ENCODE measurements at regions not wholly inside any gene's neighbourhood (a gene's known extent, or its start where the extent isn't known, plus 50 kb on each side); places are given as distances from the start of the nearest gene placed in this dataset.

DNA sequence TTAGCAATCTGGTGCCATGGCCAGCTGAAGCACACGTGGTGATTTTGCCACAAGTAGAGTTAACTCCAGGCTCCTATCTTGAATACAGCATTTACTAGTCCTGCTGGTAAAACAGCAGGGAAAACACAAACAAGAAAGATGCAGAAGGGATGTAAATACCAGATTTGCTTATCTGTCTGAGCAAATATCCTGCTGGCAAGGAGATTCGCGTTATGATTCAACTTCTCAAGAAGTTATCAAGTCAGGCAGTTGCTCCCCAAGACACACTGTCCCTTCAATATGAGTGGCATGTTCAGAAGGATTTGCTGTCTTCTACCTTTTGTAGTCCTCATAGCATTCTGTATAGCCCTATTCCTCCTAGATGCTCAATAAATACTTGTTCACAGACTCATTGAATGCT lies 171.2 kb upstream of the EGLN3 start:
- intact Hi-C loops (cut with DNase I): no loop called here
- DNase-seq: no peak

DNA sequence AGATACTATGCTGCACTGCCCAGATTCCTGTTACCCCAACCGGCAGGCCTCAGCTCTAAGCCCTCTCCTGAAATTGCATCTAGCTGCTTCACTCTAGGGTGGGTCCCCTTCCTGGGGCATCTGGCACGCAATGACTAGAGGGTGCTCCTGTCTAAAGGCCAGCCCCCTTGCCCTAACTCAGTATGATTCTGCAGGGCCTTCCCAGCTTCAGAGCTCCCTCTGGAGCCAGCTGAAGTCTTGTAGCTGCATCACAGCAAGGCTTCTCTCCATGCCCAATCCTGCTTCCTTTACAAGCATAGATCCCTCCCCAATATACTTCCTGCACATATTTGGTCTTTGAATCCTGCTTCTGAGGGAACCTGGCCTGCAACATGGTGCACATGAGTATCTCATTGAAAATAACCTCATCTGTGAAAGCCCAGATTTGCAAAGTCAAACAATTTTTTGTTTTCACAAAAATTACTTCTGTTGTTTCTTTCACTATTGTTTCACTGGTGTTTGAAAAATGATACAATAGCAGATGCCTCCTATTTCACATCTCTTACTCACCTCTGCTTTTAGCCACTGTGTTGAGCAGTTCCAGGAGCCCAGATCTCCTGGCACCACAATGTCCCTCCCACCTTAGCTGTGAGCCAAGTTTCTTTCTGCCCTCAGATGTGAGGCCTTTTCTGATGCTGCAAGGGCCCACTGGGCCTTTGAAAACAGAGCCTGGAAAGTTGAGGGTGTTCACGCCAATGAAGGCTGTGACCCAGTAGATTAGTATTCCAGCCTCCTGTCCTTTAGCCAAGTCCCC lies 169.5 kb upstream of the EGLN3 start:
- intact Hi-C loops (cut with DNase I): no loop called here

DNA sequence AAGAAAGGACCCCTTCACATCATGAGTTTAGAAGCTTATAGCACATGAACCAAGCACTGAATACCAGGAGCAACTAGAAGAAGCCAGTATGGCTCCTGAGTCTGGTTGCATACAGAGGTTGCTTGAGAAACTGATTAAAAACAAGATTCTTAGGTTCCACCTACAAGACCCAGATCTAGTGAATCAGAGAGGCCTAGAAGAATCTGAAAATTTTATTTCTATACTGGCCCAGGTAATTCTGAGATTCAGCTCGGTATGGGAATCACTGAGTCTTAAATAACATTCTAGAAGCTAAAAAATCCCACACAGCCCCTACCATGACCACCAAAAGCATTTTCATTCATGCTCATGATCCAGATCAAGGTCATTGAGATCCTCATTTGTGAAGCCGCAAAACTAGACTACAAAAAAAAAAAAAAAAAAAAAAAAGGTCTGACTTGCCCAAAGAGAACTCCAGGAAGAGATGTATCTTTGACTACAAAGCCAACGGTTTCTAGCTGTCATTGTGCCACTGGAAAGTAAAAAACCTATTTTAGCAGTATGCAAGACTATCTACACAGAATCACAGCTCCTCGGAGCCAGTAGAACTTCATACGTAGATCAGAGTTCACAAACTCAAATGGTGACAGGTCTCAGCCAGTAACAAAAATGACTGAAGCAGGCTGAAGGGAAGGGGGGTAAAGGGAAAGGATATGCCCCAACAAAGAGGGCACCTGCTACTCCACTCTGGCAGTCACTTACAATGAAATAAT lies 168.4 kb upstream of the EGLN3 start:
- intact Hi-C loops (cut with DNase I): no loop called here
- DNase-seq: no peak

More for the DNA sequence above, 169.5 kb upstream of the EGLN3 start:
- DNase-seq: no peak

DNA sequence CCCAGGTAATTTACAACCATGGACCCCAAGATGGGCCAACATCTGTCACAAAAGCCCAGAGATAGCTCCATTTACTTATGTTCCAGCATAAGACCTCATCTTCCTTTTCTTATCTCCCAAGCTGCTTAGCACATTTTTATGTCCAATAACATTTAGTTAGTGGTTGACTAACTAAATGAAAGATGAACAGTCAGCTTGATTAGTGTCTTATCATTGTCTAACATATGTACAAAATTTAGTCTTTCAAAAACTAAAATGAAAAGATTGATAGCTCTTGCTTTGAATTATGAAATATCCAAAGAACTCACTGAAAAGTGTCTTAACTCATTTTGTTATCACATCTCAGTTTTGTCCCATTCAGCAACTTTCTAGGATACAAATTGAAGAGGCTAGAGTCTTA lies 163.1 kb upstream of the EGLN3 start:
- no peak for DNase-seq
- intact Hi-C loops (cut with DNase I): no loop called here

DNA sequence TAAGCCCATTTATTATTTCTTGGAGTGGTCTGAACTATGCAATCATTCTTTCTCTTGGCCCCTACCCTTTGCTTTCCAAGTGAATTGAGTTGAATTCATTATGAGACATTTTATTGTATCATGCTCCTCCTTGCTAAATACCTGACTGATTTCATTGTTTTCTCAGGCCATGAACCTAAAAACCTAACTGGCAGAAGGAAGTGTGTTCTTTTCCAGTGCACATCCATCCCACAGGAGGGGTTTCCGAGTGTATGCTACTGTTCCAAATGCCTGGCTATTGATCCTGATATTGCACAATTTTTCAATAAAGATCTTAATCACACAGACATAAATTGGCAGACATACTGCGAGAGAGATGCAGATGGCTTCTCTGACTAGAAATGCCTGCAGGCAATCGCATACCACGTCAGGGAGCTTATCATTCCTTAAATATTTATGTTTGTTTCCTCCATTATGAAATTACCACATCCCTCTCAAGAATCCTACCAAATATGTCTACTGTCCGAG lies 162.2 kb upstream of the EGLN3 start:
- no peak for DNase-seq
- intact Hi-C loops (cut with DNase I): no loop called here

DNA sequence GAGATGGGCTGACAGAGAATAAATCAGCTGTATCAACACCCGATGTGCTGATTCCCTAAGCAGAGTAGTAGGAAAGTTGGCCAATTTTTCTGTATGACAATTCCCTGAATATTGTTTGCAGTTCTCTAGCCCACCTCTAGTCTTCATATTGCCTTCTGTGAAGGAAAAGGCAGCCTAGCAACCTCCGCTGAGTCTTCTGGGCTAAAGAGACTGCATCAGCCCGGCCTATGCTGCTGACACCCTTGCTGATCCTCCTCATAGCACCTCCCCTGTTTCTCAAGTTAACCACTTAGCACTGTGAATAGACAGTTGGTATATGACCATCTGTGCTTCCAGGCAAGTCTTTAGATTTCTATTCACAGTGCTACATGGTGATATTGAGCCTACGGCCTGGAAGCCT lies 161.1 kb upstream of the EGLN3 start:
- DNase-seq: no peak
- intact Hi-C loops (cut with DNase I): no loop called here

DNA sequence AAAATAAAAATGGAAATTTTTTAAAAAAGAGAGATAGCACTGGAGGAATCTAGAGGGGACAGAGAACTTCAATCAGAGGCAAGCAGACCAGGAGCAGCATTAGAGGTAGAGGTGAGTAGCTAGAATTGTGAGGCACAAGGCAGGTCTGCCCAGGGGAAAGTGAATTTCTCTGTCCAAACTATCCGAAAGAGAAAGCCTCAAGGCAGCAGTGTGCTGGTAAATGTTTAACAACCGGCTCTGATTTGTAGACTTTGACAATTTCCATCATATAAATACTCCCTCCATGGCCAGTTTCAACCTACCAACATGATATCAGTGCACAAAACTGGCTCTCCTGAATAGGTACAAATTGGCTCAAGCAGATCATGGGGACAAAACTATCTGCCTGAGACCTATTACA lies 160.6 kb upstream of the EGLN3 start:
- intact Hi-C loops (cut with DNase I): no loop called here
- no peak for DNase-seq

DNA sequence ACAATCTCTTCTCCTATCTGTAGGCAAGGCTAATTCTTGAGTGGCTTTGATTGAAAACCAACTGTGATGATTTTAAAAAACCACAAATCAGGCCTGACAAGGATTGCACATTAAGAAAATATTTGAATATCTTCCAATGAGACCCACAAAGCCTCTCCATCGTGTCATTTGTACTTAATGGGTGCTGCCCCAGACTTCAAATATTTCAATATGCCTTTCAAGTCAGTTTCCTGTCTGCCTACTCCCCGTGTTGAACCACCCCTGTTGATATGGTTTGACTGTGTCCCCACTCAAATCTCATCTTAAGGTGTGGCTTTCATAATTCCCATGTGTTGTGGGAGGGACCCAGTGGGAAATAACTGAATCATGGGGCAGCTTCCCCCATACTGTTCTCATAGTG lies 159.7 kb upstream of the EGLN3 start:
- no peak for DNase-seq
- intact Hi-C loops (cut with DNase I): no loop called here

DNA sequence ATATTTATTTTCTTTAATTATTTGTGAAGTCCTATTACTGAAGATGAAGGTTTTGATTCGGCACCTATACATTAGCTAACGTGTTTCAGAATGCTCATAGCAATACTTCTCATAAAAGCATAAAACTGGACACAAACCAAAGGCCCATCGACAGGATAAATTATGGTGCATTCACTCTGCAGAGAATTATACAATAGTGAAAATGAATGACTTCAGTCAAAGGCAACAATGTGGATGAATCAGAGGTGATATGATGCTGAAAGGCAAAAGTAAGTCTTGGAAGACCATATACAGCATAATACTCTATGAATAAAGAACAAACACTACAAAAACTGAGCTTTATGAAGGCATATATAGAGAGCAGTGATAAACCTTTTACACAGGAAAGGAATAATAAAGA lies 156.6 kb upstream of the EGLN3 start:
- DNase-seq: no peak
- intact Hi-C loops (cut with DNase I): no loop called here

DNA sequence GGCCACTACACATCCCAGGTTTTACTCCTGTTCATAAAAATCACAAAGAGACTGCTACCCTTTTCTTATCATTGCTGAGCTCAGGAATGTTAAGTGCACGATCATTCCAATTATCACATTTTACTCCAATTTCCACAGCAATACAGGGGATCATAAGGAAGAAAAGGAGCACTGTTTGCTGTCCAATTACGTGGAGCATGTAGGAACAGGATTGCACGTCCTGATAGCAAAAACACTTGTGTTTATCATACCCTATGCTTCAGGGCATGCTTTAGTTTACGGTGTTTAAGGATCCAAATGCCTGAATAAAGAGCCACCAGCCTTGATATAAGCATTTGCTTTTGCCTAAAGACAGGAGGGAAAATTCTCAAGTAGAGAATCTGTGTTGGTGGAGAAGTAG lies 155.4 kb upstream of the EGLN3 start:
- no peak for DNase-seq
- intact Hi-C loops (cut with DNase I): no loop called here

DNA sequence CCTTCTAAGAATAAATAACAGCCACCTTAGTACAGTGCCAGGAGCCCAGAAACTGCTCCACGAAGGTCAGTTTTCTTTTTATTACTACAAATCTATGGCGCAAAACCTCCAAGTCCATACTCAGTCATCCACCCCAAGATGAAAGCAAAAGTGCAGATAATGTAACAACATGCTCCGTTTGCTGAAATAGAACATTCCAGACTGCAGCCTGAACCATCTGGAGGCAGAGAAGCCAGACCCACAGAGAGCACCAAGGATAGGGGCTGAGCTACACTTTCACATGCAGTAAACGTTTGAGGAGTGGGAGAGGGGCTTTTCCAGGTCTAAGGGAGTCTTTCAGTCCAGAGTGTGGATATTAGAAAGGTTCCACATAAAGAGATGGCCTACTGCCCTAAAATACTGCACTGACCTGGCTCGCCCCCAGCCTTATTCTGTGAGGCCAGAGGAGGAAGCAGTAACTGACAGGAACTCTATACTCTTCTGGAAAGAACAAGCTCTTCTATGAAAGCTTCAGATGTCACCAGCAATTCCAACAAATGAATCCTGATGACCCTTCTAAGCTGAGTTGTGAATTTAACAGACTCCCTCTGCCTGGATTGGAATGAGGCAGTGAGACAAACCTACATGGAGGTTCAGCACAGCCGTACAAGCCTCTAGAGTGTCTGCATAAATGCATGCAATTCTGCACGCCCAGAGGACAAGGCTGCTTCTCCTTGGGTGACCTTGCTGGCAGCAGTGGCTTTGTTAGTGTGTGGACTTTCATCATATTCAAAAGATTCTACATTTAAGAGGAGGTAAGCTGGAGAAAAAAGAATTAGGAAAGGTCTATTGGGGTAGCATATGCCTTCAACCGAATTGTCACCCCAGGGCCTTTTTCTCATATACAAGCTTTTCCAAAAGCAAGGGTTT lies 153.9 kb upstream of the EGLN3 start:
- intact Hi-C loops (cut with DNase I): no loop called here
- DNase-seq: no peak

DNA sequence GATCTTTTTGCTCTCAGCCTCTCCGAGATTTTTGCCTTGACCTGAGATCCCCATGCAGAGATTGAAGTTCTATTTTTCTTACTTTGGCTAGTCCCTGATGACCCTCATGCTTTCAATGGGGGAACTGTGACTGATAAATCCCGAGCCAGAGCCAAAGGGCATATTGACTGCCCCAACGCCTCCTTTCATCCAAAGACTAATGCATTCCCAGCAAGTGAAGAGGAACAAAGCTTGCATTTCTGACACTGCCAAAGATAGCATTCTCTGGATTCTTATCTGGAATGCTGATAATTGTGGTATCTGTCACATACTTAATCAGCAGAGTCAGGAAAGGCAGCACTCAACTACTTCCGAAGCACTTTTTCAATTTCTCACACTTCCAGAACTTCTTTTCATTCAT lies 152.3 kb upstream of the EGLN3 start:
- intact Hi-C loops (cut with DNase I): no loop called here
- DNase-seq: no peak

DNA sequence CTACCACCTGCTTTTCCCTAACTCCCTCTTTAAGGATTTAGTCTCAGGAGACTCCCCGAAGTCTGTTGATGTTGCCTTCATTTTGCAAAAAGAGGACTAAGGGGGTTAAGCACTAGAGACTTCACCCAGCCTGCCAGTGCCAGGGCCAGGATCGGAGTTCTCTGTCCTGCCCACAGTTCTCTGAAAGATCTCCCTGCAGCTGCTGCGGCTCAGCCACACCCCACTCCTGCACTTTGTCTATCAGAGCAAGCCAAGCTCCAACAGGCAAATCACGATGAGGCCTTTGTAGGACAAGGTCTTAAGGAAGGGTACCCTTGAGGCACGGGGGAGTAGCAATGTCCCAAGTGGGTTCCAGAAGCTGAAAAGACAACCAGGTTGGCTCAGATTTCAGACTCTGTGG lies 148.8 kb upstream of the EGLN3 start:
- DNase-seq: no peak
- intact Hi-C loops (cut with DNase I): loop anchor here (5.0 to 10.0 kb wide), 2 partner anchors 145 to 262 kb away; partner anchors contain the start of gene EGLN3

DNA sequence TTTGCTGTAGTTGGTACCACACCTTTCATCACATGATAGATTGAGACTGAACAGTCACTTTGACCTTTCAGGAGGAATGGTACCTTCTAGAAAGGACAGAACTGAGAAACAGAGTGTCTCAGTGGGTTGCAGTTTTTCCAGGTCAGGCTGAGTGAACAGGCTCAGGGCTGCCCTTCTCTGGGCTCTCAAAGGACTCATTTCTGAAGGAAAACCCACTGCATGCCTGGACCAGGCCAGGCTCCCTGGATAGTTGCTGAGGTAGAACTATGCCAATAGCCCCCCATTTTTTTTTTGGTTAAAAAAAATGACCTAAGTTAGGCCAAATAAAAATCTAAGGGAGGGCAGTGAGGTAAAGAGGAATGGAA lies 148.1 kb upstream of the EGLN3 start:
- intact Hi-C loops (cut with DNase I): loop anchor here (5.0 to 10.0 kb wide), 2 partner anchors 144 to 262 kb away; partner anchors contain the start of gene EGLN3
- no peak for DNase-seq

DNA sequence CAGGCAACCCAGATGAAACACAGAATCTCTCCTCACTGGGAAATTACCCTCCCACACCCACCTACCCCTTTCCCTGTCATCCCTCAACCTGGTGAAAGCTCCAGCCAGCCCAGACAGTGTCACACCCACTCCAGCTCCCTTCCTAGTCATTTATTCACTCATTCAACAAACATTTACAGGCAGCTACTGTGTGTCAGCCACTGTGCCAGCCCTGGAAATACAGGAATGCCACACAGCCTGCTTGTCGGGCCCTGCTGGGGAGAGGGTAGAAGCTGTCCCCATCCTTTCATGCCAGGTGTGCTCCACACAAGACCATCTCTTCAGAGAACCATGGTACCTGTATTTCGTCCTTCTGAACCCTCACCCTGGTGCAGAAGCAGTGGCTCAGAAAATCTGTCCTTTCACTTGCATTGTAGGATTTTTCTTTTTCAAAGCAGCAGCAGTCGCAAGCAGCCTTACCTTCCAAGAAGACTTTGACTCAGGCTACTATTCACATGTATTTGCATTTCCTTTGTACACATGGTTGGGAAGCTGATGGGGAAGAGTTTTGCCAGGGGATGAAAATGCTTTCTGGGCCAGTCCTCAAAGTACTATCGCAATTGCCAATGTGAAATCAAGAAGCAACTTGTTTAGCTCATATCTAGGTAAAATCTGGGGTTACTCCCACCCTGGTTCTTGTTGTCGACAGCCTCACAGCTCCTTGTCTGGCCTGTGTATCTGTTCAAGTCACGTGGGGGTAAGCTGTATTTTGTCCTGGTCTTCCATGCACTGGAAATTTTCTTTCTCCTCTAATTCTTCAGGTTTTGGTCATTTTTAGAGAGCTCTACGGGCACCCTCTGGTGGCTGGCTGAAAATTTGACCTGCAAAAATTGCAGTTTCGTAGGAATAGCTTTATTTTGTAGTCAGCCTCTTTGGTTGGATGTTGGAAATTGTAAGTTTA lies 147.4 kb upstream of the EGLN3 start:
- intact Hi-C loops (cut with DNase I): loop anchor here (5.0 to 10.0 kb wide), 2 partner anchors 144 to 261 kb away; partner anchors contain the start of gene EGLN3
- DNase-seq: peak; percentile 13 to 82 (median 62)

DNA sequence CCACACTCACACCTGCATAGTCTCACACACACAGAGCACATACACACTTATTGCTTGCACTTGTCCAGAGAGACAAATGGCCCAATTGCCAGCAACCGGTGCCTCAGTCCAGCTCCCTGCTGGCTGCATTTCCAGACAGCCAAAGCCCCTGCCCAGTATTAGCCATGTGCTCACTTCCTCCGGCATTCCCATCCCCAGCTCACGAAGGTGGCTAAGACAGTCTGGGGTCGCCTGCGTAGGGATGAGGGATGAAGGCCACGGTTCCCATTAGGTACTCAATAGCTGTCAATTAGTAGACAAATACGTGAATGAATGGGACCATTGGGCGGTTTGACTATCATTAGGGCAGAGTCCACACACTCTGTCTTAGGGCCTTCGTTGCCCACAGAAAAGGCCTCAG lies 146.8 kb upstream of the EGLN3 start:
- intact Hi-C loops (cut with DNase I): loop anchor here (5.0 to 10.0 kb wide), 2 partner anchors 143 to 260 kb away; partner anchors contain the start of gene EGLN3
- no peak for DNase-seq

DNA sequence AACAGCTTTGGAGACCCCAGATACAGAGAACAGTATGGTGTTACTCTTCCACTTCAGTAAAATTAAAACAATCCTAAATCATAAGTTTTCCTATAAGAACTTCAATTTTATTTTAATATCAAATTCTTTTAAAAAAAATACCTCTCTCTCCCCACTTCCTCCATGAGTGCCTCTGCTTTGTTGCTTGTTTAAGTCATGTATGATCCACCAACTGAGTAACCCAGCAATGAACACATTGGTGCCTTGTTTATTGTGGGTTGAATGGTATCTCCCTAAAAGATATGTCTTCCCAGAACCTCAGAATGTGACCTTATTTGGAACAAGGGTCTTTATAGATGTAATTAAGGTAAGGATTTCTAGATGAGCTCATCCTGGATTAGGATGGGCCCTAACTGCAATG lies 143.5 kb upstream of the EGLN3 start:
- DNase-seq: no peak
- intact Hi-C loops (cut with DNase I): loop anchor here (10.0 kb wide), 1 partner anchor 140 kb away; the partner anchor contains the start of gene EGLN3

DNA sequence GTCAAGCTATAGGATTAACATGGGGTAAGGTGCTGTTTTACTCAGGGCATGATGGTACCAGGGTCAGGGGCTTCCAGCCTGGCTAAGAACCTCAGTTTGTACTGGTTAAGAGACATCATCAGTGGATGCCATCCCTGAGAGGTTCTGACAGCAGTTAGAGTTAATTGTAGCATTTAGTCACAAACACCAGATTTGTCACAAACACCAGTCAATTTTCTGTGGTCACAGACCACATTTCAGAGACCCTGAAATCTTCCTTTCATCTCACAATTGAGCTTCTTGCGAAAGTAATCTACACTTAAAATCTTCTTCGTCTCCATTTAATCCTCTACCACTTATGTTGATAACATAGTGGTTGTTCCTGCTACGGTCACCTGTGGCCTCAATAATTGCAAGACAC lies 143.0 kb upstream of the EGLN3 start:
- DNase-seq: no peak
- intact Hi-C loops (cut with DNase I): loop anchor here (10.0 kb wide), 1 partner anchor 139 kb away; the partner anchor contains the start of gene EGLN3

All from head of caudate nucleus (tissue), 42 donors.